GM04504 (cell line): ENCODE measurements at regions not wholly inside any gene's neighbourhood (a gene's known extent, or its start where the extent isn't known, plus 50 kb on each side); places are given as distances from the start of the nearest gene placed in this dataset.
A peak's percentile ranks its signal among the peaks of the same experiment; 100 is the strongest.

Experiments used
- DNase-seq: peaks from one replicate; pipeline ENCODE4 v3.0.0-alpha.2; 2012; ENCODE audit warnings: low read depth

DNA sequence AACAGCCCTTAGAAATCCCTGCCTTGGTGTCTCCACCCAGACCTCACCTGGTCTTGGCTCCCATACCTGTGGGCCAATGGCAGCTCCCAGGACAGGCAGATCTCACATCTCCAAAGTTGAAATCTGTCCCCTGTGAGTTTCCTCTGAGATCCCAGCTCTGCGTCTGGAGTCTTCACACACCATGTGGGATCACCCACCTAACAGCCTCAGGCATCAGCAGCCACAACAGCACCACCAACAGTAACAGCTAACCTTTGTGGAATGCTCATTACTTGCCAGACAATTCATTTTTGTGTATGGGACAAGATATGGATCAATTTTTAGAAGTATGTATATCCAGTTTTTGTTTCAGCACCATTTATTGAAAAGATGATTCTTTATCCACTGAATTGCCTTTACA is 523.2 kb downstream of the MATN1 start:
- no peak for DNase-seq

DNA sequence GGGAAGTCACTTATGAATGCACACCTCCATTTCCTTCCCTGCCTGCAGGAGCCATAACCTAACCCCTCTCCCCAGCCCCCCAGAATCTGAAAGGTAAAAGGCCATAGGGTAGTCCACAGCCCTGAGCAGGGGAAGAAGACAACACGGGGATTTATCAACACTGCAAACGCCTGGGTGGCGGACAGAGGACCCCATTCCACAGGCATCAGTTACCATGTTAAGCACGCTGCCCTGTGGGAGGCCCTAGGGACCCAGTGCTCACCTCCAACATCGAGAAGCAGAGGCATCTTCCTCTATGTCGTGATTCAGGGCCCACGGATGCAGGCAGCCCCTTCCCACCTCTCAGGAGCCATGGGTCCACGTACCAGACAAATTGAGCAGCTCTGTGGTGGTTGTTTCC is 523.8 kb downstream of the MATN1 start:
- DNase-seq = no peak

DNA sequence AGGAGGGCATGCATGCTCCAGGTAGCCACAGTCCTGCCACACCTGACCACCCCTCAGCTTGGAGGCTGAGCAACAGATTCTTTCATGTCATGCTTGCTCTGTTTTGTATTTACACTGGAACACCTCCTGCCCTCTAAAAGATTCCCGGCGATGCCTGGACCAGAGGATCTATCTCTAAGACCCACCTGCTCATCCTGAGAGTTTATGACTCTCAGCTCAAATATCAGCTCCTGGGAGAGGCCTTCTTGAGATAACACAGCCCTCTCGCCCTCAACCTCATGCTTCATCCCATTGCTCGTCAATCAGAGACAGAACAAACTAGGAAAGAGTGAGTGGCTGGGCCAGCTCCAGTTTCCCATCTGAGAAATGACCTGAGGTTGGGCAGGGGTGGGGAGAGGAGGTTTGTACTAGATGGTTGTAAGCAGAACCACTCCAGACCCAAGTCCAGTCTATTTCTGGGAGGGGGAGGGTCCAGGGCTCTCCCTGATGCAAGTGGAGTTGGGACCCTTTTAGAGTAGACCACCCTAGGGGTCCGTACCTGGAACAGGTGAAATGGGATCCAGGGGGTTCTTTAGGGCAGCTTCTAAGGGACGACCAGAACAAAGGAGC is 524.5 kb downstream of the MATN1 start:
- DNase-seq = no peak

DNA sequence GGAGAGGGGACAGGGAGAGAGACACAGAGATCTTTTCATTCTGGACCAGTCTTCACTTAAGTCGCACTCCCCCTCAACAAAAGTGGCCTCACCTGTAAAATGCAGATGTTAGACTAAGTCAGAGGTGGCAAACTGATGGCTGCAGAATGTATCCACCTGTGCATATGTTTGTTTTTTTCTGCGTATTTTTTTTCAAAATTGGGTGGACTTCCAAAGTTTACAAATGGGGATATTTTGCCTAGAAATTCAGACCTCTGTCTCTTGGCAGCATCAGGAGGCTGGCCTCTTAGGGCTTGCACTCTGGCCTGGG is 525.0 kb downstream of the MATN1 start:
- DNase-seq = no peak

DNA sequence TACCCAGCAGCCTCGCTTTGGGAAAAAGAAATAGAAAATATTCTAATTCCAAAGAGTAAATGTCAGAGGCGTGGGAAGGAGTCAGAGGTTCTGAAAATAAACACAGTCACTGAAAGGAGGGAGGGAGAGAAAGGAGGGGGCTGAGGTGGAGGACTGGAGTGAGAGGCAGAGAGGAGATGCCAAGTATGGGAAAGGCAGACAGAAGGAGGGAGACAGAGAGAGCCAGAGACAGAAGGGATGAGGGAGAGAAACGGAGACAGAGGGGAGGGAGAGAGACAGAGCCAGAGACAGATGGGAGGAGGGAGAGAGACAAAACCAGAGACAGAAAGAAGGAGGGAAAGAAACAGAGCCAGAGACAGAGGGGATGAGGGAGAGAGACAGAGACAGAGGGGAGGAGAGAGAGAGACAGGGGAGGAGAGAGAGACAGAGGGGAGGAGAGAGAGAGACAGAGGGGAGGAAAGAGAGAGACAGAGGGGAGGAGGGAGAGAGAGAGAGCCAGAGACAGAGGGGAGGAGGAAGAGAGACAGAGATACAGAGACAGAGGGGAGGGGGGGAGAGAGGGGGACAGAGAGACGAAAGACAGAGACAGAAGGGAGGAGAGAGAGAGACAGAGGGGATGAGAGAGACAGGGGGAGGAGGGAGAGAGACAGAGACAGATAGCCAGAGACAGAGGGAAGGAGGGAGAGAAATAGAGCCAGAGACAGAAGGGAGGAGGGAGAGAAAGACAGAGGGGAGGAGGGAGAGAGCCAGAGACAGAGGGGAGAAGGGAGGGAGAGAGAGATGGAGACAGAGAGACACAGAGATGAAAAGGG is 525.5 kb downstream of the MATN1 start:
- DNase-seq = no peak

DNA sequence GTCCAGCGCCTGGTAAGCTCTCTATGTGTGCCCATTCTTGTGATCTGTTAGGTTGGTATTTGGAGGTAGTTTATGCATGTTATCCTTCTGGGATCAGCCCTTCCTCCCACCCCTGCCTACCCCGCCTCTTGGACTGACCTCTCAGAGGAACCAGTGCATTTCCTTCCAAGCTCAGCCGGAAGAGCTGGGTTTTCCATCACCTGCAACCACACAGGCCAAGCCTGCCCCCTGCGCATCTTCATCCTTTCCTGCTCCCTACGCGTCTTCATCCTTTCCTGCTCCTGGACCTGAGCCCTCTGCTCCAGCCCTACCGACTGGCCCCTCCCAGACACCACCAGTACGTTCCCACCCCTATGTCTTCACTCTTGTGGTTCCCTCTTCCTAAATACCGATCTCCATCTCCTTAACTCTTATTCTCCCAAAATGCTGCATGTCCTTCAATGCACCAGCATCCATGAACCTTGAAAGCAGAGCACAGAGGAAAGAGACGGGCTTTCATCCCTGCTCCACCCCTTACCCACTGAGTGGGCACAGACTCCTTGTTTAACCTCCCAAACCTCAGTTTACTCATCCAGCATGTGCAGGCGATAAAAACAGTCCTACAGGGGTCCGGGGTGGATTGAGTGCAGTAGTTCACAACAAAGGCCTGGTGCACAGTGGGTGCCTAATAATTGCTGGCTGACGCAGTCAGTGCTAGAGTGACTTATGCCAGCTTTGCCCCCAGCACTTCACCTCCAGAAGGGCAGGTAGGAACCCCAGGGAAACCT is 526.3 kb downstream of the MATN1 start:
- no peak for DNase-seq

DNA sequence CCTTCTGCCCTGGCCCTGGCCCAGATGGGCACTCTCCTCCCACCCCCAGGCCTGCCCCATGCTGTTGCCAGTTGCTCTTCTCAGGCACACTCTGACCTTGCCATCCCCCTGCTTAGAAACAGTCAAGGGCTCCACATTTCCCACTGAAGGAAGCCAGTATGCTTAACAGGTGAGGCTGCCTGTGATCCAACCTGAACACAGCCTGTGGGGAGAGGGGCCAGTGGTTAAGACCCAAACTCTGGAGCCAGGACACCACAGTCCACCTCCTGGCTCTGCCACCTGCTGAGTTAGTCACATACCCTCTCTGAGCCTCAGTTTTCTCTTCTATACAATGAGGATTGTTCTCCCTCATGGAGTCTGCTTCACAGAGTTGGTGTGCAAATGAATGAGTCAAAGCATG is 526.9 kb downstream of the MATN1 start:
- DNase-seq = no peak

DNA sequence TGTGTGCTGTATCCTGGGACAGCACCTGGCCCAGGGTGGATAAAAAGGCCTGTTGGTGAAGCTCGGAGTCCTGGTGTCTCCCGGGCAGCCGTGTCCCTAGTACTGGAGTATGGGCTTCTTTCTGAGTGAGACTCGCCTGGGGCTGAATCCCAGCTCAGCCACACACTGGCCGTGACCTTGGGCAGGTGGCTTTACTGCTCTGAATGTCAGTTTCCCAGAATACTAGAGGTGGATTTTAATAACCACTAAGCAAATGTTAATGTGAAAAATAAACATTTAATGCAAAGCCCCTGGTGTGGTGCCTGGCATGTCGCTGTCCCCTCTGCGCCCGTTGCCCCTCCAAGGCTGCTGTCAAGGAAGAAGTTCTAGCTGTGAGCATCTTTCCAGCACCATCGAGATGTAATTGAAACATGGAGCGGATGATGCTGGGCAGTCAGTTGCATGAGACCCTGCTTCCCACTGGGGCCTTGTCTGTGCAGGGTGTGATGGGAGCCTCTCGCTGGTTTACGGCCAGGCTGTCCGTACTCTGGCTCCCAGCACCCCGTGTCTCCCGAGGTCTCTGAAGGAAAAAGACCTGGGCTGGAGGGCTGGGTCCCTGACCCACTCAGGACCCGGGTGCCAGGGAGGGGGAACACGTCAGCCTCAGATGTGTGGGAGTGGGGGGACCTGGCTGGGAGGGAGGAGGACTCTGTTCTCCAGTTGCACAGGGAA is 527.8 kb downstream of the MATN1 start:
- no peak for DNase-seq

DNA sequence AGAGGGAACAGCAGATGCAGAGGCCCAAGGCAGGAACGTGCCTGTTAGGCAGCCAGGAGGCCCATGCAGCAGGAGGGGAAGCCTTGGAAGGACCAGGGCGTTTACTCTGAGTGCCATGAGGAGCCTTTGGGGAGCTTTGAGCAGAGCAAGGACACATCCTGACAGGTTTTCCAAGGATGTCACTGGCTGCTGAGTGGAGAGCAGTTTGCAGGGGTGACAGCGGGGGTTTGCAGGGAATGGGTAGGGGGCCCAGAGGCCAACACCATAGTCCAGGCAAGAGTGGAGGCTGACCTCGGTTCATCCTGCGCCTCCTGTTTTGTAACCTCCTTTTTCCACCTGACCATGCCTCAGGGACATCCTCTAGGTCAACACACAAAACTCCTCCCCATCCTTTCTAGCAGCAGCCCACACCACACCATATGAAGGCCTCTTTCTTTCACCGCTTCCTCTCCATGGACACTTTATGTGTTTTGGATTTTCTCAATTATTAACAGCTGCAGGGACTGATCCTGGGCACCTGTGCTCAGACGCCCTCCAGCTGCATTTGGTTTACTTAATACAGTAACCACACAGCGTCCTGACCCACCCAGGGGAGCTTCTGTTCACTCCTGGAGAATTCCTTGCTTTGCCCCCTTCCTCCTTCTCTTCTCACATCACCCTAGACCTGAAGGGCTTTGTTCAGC is 528.5 kb downstream of the MATN1 start:
- no peak for DNase-seq

DNA sequence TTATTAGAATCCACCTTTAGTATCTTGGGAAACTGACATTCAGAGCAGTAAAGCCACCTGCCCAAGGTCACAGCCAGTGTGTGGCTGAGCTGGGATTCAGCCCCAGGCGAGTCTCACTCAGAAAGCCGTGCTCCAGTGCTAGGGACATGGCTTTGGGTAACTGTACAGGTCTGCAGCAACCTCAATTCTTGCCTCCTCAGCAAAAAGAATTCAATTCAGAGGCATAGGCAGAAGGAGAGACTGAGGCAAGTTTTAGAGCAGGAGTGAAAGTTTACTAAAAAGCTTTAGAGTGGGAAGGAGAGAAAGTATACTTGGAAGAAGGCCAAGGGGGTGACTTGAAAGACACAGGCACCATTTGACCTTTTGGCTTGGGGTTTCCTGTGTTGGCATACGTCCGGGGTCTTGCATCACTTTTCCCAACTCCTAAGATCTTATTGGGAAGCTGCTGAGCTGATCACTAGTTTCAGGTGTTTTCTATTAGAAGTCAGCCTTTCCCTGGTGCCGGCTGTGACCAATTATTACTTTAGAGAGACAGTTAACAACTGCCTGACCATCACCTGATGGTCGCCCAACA is 529.3 kb downstream of the MATN1 start:
- DNase-seq = no peak

DNA sequence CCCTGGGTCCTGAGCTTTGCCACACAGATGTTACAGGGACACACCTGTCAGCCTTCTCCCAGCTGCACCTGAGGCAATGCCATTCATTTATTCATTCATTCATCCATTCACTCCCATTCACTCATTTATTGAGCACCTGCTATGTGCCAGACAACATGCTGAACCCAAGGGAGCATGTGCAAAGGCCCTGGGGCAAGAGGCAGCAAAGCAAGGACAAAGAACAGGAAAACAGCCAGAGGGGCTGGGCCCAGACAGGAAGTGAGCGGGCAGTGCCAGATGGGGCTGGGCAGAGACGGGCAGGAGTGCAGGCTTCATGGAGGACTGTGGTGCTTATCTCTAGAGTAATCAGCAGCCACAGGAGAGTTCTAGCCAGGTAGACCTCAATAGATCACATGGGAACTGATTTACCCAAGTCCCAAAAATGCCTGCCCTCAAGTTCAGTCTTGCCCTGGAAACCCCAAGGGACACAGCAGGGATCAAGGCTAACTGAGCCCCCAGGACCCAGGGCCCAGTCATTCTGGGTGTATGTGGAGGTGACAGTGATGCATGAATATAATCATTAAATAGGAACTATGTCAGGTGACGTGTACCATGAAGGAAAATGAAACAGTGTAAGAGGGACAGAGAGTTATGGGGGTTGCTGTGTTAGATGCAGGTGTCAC is 530.3 kb downstream of the MATN1 start:
- DNase-seq = no peak

DNA sequence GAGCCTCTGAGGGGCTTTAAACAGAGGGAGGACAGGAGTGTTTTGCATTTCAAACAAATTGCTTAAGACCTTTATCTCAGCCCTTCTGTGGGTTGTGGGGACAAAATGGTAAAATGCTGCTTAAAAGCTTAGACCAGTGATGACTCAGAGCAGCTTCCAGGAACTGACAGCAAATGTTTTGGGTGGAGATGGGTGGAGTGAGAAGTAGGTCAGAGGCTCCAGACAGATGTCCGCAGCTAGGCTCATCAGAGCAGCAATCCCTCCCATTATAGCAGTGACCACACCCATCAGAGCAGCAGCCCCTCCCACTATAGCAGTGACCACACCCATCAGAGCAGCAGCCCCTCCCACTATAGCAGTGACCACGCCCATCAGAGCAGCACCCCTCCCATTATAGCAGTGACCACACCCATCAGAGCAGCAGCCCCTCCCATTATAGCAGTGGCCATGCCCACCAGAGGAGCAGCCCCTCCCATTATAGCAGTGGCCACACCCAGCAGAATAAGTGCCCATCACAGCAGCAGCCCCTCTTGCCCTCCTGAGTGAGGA is 532.2 kb downstream of the MATN1 start:
- DNase-seq = peak; percentile 25

DNA sequence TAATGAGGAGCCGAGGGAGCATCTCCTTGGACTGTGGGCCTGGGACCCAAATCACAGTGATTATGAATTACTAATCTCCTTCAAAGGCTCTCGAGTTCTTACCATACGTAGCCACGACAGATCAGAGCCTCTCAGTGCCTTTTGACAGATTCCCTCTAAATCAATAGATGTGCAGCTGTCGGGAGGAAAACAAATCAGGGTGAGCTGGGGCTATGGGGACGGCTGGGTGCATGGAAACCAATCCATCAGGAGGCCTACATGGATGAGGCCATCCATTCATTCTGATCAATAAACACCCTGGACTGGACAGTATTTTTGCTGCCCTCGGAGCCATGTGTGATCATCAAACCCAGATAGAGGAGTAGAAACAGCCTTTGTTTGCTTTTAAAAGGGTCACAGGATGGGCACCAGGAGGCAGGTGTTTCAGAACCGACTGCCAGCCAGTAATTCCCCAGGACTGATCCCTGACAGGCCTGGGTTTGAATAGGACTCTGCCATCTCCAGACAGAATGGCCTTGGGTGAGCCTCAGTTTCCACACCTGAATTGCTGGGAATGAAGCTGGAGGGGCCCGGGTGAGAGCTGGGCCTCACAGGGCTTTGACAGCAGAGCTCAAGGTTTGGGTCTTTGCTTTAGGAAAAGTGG is 532.8 kb downstream of the MATN1 start:
- DNase-seq = no peak

DNA sequence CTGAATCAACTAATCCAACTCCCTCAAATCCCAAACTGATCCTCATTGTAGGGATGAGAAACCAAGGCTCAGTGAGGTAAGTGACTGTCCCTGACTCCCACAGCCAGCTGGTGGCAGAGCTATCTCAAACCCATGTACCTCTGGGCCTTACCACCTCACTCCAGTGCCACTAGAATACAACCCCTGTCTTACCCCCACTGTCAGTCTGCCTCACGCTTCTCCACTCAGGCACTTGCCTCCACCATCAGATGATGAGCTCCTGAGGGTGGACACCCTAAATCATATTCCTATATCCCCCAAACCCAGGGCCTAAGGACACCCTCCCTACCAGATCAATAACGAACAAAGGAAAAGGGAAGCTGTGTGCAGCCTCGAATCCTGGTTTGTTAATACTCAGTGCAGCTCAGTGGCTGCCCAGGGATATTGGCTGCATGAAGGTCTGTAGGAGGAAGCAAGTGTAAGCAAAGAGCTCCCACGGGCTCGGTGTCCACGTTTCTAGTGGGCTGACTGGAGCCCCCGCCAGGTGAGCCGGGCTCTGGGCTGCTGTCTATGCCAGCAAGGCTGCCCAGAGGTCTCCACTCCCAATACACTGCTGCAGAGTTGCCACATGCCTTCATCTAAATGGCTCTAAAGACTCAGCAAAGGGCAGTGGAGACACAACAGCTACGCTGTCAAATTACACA is 533.4 kb downstream of the MATN1 start:
- no peak for DNase-seq

DNA sequence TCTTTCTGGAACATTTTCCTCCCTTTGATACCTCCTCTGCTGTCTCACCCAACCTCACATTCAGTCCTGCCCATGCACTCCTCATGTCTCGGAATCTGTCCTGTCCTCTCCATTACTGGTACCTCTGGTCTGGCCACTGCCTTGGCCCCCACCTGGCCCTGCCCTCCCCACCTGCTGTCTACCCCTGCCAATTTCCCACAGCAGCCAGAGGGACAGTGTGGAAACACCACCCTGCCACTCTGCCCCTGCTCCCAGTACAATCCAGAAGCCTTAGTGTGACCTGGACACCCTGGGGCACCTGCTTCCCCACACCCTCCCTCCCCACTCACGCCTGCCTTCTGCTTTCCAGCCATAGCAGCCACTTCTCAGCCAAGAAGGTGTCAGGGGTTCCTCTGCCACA is 534.4 kb downstream of the MATN1 start:
- DNase-seq = no peak

DNA sequence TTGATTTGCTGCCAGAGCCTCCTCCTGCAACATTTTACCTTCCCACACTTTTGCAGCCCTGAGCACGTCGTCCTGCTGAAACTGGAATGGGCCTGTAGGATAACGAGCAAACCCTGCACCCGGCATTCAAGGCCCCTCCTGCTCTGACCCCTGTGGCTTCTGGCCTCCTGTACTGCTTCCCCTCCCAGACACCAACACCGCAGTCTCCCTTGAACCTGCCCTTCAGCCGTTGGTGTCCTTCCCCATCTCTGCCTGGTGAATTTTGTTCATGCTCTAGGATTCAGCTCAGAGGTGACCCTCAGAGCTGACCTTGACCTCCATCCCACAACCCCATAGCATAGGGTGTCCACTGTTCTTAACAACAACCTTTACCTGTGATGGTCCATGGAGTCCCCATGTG is 535.1 kb downstream of the MATN1 start:
- DNase-seq = no peak

DNA sequence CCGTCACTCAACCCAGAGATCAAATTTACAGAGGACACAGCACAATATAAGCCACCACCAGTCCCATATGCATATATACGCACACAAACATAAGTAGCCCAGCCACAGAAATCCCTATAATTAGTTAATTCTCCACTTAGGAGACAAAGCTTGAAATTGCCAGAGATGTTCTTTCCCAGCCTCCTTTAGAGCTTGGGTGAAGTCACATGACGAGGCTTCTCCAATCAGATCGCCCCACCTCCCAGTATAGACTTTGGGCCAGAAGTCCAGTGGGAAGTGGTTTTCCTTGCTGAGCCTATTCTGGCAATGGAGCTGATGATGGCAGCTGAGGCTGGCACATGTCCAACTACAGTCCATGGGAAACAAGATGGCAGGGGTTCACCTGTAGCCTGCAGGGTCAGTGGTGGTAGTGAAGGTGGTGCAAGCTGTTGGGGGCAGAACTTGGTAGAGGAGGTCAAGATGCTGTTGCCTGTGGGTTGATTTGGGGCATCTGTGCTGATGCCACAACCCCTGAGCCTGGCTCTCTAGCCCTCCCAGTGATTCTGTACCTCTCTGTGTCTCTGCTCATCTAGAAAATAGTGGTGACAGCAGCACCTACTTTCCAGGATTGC is 535.9 kb downstream of the MATN1 start:
- no peak for DNase-seq

DNA sequence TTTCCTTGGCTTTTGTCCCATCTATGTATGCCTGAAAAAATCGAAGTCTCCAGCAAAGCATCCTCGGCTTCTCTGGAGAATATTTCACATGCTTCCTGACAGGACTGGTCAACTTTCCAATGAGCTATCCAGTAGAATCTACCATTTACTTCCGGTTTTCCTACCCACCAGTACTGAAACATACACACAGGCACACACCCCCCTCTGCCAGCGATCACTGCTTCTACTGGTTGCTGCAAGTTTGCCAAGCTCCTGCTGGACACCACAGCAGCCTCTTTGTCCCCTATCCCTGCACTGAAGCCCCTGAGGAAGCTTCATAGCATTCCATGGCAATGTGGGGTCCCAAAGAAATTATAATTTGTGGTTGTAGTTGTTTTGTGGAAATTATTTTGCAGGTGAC is 536.8 kb downstream of the MATN1 start:
- DNase-seq = no peak

DNA sequence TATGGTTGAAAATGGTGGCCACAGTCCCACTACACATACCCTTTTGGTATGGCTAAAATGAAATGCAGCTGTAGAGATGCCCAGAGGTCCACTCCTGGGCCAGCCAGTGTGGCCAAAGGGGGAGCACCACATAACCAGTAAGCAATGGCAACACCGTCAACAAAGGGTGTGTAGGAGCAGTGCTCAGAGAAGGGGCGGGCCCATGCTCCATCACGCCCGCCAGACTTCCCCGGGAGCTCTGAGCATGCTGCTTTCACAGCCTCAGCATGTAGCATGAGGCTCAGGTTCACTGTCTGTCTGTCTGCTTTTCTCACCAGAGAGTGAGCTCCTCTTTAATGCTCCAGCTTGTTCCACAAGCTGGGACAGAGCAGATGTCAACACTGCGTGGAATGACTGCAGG is 537.6 kb downstream of the MATN1 start:
- DNase-seq = no peak
